Activated CD8-positive, alpha-beta T cell treated with anti-CD3 and anti-CD28 coated beads for 36 hours (primary cell): ENCODE measurements at regions not wholly inside any gene's neighbourhood (a gene's known extent, or its start where the extent isn't known, plus 50 kb on each side); places are given as distances from the start of the nearest gene placed in this dataset.
A peak's percentile ranks its signal among the peaks of the same experiment; 100 is the strongest.

Experiments
- ATAC-seq: fragments of 200-7000 bp; cut with Tn5 transposase; one replicate; pipeline ENCODE4 v1.10.0; 2021; ENCODE audit warnings: mild to moderate bottlenecking, moderate library complexity
- CTCF ChIA-PET: fragments of 350-600 bp; sonication (Branson Sonifier 250); formaldehyde crosslinking; loops from one replicate; lab custom pipeline; 2021; ENCODE audit warnings: antibody characterized with exemption; lab: Charles Lee
- POLR2A ChIA-PET: fragments of 350-600 bp; sonication (Branson Sonifier 250); formaldehyde crosslinking; loops from one replicate; lab custom pipeline; 2021; ENCODE audit warnings: antibody characterized with exemption; lab: Charles Lee
- DNase-seq: peaks from one replicate; pipeline ENCODE4 v3.0.0-alpha.2; 2020
- H3K27ac Mint-ChIP-seq: one replicate; pipeline ENCODE4 v1.8.0; 2021; ENCODE audit warnings: mild to moderate bottlenecking, mixed read lengths
- H3K27me3 Mint-ChIP-seq: one replicate; pipeline ENCODE4 v1.8.0; 2021; ENCODE audit warnings: mixed read lengths
- H3K36me3 Mint-ChIP-seq: one replicate; pipeline ENCODE4 v1.8.0; 2021; ENCODE audit warnings: low read depth, mixed read lengths
- H3K4me1 Mint-ChIP-seq: one replicate; pipeline ENCODE4 v1.8.0; 2021; ENCODE audit warnings: low read depth, mixed read lengths
- H3K4me3 Mint-ChIP-seq: one replicate; pipeline ENCODE4 v1.8.0; 2021; ENCODE audit warnings: mild to moderate bottlenecking, moderate library complexity, mixed read lengths
- H3K9me3 Mint-ChIP-seq: one replicate; pipeline ENCODE4 v1.8.0; 2021; ENCODE audit warnings: mixed read lengths
- CTCF ChIP-seq: fragments of 200-600 bp; IDR thresholded peaks from one replicate; pipeline ENCODE4 v1.8.0; 2022; ENCODE audit warnings: antibody characterized with exemption, mild to moderate bottlenecking
- intact Hi-C: fragments of 100-400 bp; cut with micrococcal nuclease; formaldehyde crosslinking; loops from one replicate; pipeline ENCODE4 v1.10.0; 2022

- ChIA-PET POLR2A (interaction anchor here (0.6 to 6.9 kb wide), 36 partner anchors 8 to 152 kb away, joined by 3 to 106 read pairs (median 4); partner anchors contain the start of gene S1PR1), CTCF (interaction anchor here (0.6 to 6.1 kb wide), 10 partner anchors 17 to 115 kb away, joined by 3 to 41 read pairs (median 4); partner anchors contain the start of gene S1PR1)
- Mint-ChIP-seq H3K27me3 (no peaks in the 10 kb centered on the region), H3K9me3 (peaks cover 3% of the 10 kb centered on the region), H3K4me1 (peaks cover 77% of the 10 kb centered on the region), H3K27ac (peak overlapping the region; percentile 100), H3K36me3 (peaks cover 7% of the 10 kb centered on the region), H3K4me3 (peak overlapping the region; percentile 75)
- ATAC-seq, result peak; percentile 75
- DNase-seq, result peak; percentile 63
- TF ChIP-seq CTCF, result no peak
- intact Hi-C loops, result loop anchor here (1.0 to 2.0 kb wide), 4 partner anchors 42 to 112 kb away; no protein-coding TSS in a partner anchor
Observed at GRCh38 chr1:101178688-101179491, 57.9 kb upstream of the S1PR1 start.

- H3K4me3 Mint-ChIP-seq, result peak overlapping the region; percentile 75
- no peak for TF ChIP-seq CTCF
- H3K9me3 Mint-ChIP-seq, result peaks cover 3% of the 10 kb centered on the region
- intact Hi-C loops, result loop anchor here (2.0 kb wide), 1 partner anchor 112 kb away; no protein-coding TSS in a partner anchor
- peaks cover 7% of the 10 kb centered on the region for H3K36me3 Mint-ChIP-seq
- ChIA-PET POLR2A (interaction anchor here (0.8 to 6.9 kb wide), 25 partner anchors 8 to 151 kb away, joined by 3 to 106 read pairs (median 4); partner anchors contain the start of gene S1PR1), CTCF (interaction anchor here (0.7 to 6.1 kb wide), 8 partner anchors 38 to 257 kb away, joined by 3 to 41 read pairs (median 6); partner anchors contain the start of gene S1PR1)
- no peaks in the 10 kb centered on the region for H3K27me3 Mint-ChIP-seq
- ATAC-seq, result no peak
- peak; percentile 34 for DNase-seq
- H3K27ac Mint-ChIP-seq, result peak overlapping the region; percentile 100
- peaks cover 77% of the 10 kb centered on the region for H3K4me1 Mint-ChIP-seq
Observed at GRCh38 chr1:101178341-101178687, 58.5 kb upstream of the S1PR1 start.

- intact Hi-C loops, result no loop called here
- Mint-ChIP-seq H3K4me3 (no peak overlapping the region), H3K36me3 (no peaks in the 10 kb centered on the region), H3K27me3 (no peaks in the 10 kb centered on the region), H3K9me3 (no peaks in the 10 kb centered on the region), H3K4me1 (peaks cover 59% of the 10 kb centered on the region), H3K27ac (peak overlapping the region; percentile 67)
- ATAC-seq (no peak), DNase-seq (no peak)
- CTCF ChIA-PET, result interaction anchor here (0.9 to 6.1 kb wide), 4 partner anchors 39 to 125 kb away, joined by 4 to 41 read pairs (median 18); partner anchors contain the start of gene S1PR1
- POLR2A ChIA-PET, result interaction anchor here (0.9 to 6.9 kb wide), 3 partner anchors 22 to 115 kb away, joined by 3 to 106 read pairs (median 6); partner anchors contain the start of gene S1PR1
- no peak for TF ChIP-seq CTCF
Observed at GRCh38 chr1:101175886-101176285, 60.9 kb upstream of the S1PR1 start.

GRCh38 chr1:101175466-101175865 is 61.4 kb upstream of the S1PR1 start:
- no peak for ATAC-seq
- H3K4me1 Mint-ChIP-seq, result peaks cover 59% of the 10 kb centered on the region
- intact Hi-C loops, result no loop called here
- H3K27me3 Mint-ChIP-seq, result no peaks in the 10 kb centered on the region
- POLR2A ChIA-PET, result interaction anchor here (0.9 to 6.9 kb wide), 3 partner anchors 21 to 63 kb away, joined by 3 to 106 read pairs (median 6); partner anchors contain the start of gene S1PR1
- no peak for DNase-seq
- no peak overlapping the region for H3K4me3 Mint-ChIP-seq
- no peaks in the 10 kb centered on the region for H3K36me3 Mint-ChIP-seq
- CTCF ChIA-PET, result interaction anchor here (0.9 to 6.1 kb wide), 7 partner anchors 22 to 125 kb away, joined by 3 to 41 read pairs (median 4); partner anchors contain the start of gene S1PR1
- peak overlapping the region; percentile 67 for H3K27ac Mint-ChIP-seq
- H3K9me3 Mint-ChIP-seq, result no peaks in the 10 kb centered on the region
- no peak for TF ChIP-seq CTCF
